HEK293 (cell line): ENCODE measurements at regions not wholly inside any gene's neighbourhood (a gene's known extent, or its start where the extent isn't known, plus 50 kb on each side); places are given as distances from the start of the nearest gene placed in this dataset.

Source experiments
- SETDB1 ChIP-seq: IDR thresholded peaks from one replicate; pipeline ENCODE4 v1.6.1; 2017; ENCODE audit warnings: mild to moderate bottlenecking, low read length, moderate library complexity, mixed read lengths; ENCODE audit not compliant: insufficient read length
- ZNF138 ChIP-seq: fragments of 450-650 bp; formaldehyde crosslinking; IDR thresholded peaks from 2 replicates; pipeline ENCODE4 v1.5.1; 2016; ENCODE audit warnings: missing biosample characterization, missing genetic modification characterization, borderline replicate concordance
- ZNF146 ChIP-seq: fragments of 450-650 bp; formaldehyde crosslinking; IDR thresholded peaks from 2 replicates; pipeline ENCODE4 v1.5.1; 2016; ENCODE audit warnings: missing biosample characterization, missing genetic modification characterization
- ZNF24 ChIP-seq: fragments of 450-650 bp; formaldehyde crosslinking; IDR thresholded peaks from 2 replicates; pipeline ENCODE4 v1.5.1; 2016; ENCODE audit warnings: missing biosample characterization, missing genetic modification characterization
- ZNF274 ChIP-seq, 2 experiments: fragments of 200-500 bp in 1 of 2; fragments of 450-650 bp in 1 of 2; sonication (Bioruptor generic) in 1 of 2; formaldehyde crosslinking in 1 of 2; IDR thresholded peaks; 2 replicates each; pipeline versions ENCODE4 v1.5.1 to v1.6.1; 2014 to 2016; ENCODE audit warnings: borderline replicate concordance in 1 of 2, inconsistent platforms in 1 of 2, low read length in 1 of 2, missing biosample characterization in 1 of 2, missing genetic modification characterization in 1 of 2
- TF ChIP-seq, protein P1 (sequence below): fragments of 450-650 bp; formaldehyde crosslinking; IDR thresholded peaks from 2 replicates; pipeline ENCODE4 v1.5.1; 2016; ENCODE audit warnings: missing biosample characterization, missing genetic modification characterization
- TF ChIP-seq, protein P2 (sequence below): fragments of 450-650 bp; IDR thresholded peaks from 2 replicates; pipeline ENCODE4 v1.5.1; 2018; ENCODE audit warnings: missing biosample characterization, mild to moderate bottlenecking, missing genetic modification characterization

DNA sequence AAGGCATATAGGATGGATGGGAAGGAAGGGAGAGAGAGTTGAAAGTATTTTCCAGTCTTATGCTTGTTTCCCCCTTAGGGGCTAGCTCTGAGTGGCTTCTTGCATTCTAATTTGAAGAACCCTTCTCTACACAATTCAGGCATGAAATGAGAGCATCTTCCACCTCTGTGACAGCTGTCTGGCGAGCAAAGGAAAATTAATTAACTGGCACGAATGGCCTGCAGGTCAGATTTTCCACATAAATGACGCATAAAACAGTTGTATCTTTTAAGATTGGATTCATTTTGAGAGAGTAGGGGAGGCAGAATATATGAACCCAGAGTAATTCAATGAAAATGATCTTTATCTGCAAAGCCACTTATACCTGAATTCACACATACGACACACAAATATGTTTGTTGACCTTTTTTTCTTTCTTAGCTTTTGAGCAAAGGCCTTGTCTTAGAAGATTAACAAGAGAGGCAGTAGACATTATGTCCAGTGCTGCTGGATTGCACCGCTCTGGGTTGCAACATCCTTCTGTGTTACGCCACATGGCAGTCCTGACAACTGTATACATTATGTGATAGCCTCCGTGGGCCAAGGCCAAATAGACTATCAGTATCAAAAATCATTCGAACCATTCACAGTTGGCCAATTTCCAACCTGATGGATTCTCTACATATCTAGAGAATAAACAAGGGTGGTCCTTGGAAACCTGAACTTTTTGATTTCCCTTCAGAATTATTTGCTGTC lies 173.0 kb upstream of the GOT2 start:
- TF ChIP-seq ZNF146 (tag by site-specific recombination) = no peak
- TF ChIP-seq, protein P1, sequence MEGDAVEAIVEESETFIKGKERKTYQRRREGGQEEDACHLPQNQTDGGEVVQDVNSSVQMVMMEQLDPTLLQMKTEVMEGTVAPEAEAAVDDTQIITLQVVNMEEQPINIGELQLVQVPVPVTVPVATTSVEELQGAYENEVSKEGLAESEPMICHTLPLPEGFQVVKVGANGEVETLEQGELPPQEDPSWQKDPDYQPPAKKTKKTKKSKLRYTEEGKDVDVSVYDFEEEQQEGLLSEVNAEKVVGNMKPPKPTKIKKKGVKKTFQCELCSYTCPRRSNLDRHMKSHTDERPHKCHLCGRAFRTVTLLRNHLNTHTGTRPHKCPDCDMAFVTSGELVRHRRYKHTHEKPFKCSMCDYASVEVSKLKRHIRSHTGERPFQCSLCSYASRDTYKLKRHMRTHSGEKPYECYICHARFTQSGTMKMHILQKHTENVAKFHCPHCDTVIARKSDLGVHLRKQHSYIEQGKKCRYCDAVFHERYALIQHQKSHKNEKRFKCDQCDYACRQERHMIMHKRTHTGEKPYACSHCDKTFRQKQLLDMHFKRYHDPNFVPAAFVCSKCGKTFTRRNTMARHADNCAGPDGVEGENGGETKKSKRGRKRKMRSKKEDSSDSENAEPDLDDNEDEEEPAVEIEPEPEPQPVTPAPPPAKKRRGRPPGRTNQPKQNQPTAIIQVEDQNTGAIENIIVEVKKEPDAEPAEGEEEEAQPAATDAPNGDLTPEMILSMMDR (tag by site-specific recombination) = no peak
- no peak for TF ChIP-seq ZNF274 (IDR thresholded peaks at IDR 0.05; ENCODE audit: low read length)
- no peak for TF ChIP-seq ZNF274 (tag by site-specific recombination; IDR thresholded peaks at IDR 0.05; ENCODE audit: borderline replicate concordance)
- TF ChIP-seq, protein P2, sequence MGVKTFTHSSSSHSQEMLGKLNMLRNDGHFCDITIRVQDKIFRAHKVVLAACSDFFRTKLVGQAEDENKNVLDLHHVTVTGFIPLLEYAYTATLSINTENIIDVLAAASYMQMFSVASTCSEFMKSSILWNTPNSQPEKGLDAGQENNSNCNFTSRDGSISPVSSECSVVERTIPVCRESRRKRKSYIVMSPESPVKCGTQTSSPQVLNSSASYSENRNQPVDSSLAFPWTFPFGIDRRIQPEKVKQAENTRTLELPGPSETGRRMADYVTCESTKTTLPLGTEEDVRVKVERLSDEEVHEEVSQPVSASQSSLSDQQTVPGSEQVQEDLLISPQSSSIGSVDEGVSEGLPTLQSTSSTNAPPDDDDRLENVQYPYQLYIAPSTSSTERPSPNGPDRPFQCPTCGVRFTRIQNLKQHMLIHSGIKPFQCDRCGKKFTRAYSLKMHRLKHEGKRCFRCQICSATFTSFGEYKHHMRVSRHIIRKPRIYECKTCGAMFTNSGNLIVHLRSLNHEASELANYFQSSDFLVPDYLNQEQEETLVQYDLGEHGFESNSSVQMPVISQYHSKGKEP (tag by site-specific recombination) = no peak
- no peak for TF ChIP-seq ZNF138 (tag by site-specific recombination)
- no peak for TF ChIP-seq ZNF24 (tag by site-specific recombination)
- TF ChIP-seq SETDB1 = no peak
